ENCODE measurements at regions not wholly inside any gene's neighbourhood (a gene's known extent, or its start where the extent isn't known, plus 50 kb on each side); places are given as distances from the start of the nearest gene placed in this dataset.

DNA sequence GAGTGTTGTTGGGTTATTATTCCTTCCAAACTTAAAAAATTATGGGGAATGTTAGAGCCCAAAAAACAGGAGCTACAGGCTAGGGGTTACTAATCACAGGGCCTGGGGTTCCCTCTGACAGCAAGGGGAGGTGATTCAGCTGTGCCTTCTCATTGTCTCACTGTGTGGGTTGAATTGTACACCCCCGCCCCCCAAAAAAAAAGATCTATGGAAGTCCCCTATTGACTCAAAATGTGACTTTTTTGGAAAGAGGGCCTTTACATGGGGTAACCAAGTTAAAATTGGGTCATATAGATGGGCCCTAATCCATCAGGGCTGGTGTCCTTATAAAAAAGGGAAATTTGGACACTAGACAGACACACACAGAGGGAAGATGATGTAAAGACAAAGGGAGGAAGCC, 190.2 kb downstream of the SOX9 start:
- Mint-ChIP-seq H3K9me3 (peaks cover 0 to 2% (median 0%) of the 10 kb centered on the region in 8 donors), H3K27me3 (peaks cover 5% of the 10 kb centered on the region in 2 donors), H3K36me3 (no peaks in the 10 kb centered on the region), H3K27ac (no peak overlapping the region), H3K4me3 (no peak overlapping the region), H3K4me1 (no peaks in the 10 kb centered on the region)
- Histone ChIP-seq H3K27me3 (ENCODE audit: insufficient read depth, low read length) (no peaks in the 10 kb centered on the region), H3K9me3 (ENCODE audit: control insufficient read depth in 1 of 2, low read length in 2 of 2) (no peaks in the 10 kb centered on the region), H3K4me1 (ENCODE audit: insufficient read depth, low read length) (no peaks in the 10 kb centered on the region), H3K27ac (ENCODE audit: low read depth, low read length) (no peak overlapping the region), H3K4me3 (ENCODE audit: low read length in 2 of 2) (no peak overlapping the region), H3K36me3 (ENCODE audit: insufficient read depth, low read length) (no peaks in the 10 kb centered on the region)
- ChIA-PET POLR2A (ENCODE audit: partially characterized antibody) (no interaction called here), CTCF (ENCODE audit: partially characterized antibody) (no interaction called here)
- no peak for DNase-seq
- intact Hi-C loops (cut with micrococcal nuclease), result no loop called here

DNA sequence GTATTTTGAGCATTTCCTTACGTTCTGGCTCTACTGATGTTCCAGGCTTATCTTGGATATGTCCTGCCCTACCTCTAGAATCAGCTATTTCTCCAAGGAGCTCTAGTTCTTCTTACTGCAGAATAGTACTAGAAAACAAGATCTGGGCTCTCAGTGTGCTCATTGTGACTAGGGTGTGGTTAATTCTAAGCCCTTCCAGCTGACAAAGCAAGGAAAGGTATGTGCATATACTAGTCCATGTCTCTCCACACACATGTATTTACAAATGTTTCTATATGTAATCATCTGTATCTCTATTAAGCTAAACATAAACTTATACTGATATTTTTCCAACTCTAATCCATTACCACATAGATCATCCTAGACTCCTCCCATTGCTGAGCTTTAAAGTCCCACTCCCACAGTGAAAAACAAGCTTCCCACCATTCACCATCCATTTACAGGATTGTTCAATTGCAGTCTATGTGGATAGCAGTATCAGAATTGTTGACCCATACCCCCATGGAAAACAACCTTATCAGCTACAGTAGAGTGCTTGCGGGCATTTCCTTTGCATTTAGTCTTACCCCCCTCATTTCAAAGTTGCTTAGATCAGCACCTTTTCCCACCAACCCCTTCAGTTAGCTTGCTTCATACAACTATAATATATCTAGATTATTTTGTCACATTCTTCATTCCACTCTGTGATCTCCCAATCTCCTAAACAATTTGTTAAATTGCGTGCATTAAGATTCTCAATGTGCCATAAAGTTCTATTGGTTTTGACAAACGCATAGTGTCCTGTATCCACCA, 194.5 kb downstream of the SOX9 start:
- H3K9me3 Mint-ChIP-seq, result peaks cover 0 to 7% (median 0%) of the 10 kb centered on the region in 8 donors
- H3K27me3 ChIP-seq (ENCODE audit: insufficient read depth, low read length), result no peaks in the 10 kb centered on the region
- ChIA-PET POLR2A (ENCODE audit: partially characterized antibody) (interaction anchor here (0.7 kb wide), 1 partner anchor 13 kb away, joined by 3 read pairs; no protein-coding TSS in a partner anchor), CTCF (ENCODE audit: partially characterized antibody) (no interaction called here)
- H3K4me1 ChIP-seq (ENCODE audit: insufficient read depth, low read length), result no peaks in the 10 kb centered on the region
- no peaks in the 10 kb centered on the region for H3K4me1 Mint-ChIP-seq
- H3K36me3 Mint-ChIP-seq, result no peaks in the 10 kb centered on the region
- H3K9me3 ChIP-seq (ENCODE audit: control insufficient read depth in 1 of 2, low read length in 2 of 2), result no peaks in the 10 kb centered on the region
- intact Hi-C loops (cut with micrococcal nuclease), result no loop called here
- peaks cover 2 to 6% of the 10 kb centered on the region in 2 donors for H3K27me3 Mint-ChIP-seq
- no peak for DNase-seq
- no peak overlapping the region for H3K27ac Mint-ChIP-seq
- no peaks in the 10 kb centered on the region for H3K36me3 ChIP-seq (ENCODE audit: insufficient read depth, low read length)
- no peak overlapping the region for H3K27ac ChIP-seq (ENCODE audit: low read depth, low read length)
- no peak overlapping the region for H3K4me3 ChIP-seq (ENCODE audit: low read length in 2 of 2)
- no peak overlapping the region for H3K4me3 Mint-ChIP-seq

- Mint-ChIP-seq H3K9me3 (peaks cover 0 to 8% (median 0%) of the 10 kb centered on the region in 8 donors), H3K27me3 (peaks cover 2 to 10% of the 10 kb centered on the region in 2 donors), H3K36me3 (no peaks in the 10 kb centered on the region), H3K4me1 (no peaks in the 10 kb centered on the region), H3K27ac (no peak overlapping the region), H3K4me3 (no peak overlapping the region)
- ChIA-PET CTCF (ENCODE audit: partially characterized antibody) (no interaction called here), POLR2A (ENCODE audit: partially characterized antibody) (no interaction called here)
- Histone ChIP-seq H3K27me3 (ENCODE audit: insufficient read depth, low read length) (no peaks in the 10 kb centered on the region), H3K4me3 (ENCODE audit: low read length in 2 of 2) (no peak overlapping the region), H3K27ac (ENCODE audit: low read depth, low read length) (no peak overlapping the region), H3K4me1 (ENCODE audit: insufficient read depth, low read length) (no peaks in the 10 kb centered on the region), H3K36me3 (ENCODE audit: insufficient read depth, low read length) (no peaks in the 10 kb centered on the region), H3K9me3 (ENCODE audit: control insufficient read depth in 1 of 2, low read length in 2 of 2) (no peaks in the 10 kb centered on the region)
- intact Hi-C loops (cut with micrococcal nuclease), result no loop called here
- no peak for DNase-seq
These were observed 197.3 kb downstream of the SOX9 start for GRCh38 chr17:72318131-72318530.

DNA sequence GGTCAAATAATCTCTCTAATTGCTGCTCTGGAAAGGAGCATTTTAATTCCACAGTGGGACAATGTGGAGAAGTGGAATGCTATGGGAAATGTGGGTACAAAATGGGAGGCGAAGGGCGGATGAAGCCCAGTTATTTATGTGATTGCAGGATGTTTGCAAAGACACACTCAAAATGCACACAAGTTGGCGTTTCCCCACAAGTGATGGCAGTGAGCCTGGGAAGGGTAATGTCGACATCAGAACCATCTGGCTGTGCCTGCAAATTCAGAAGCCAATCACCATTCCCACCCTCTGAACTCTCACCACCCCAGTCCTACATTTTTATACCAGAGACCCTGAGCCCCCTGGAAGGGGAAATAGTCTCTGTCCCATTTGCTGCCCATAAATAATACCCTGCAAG, 201.1 kb downstream of the SOX9 start:
- ChIA-PET CTCF (ENCODE audit: partially characterized antibody) (no interaction called here), POLR2A (ENCODE audit: partially characterized antibody) (no interaction called here)
- no peaks in the 10 kb centered on the region for H3K36me3 Mint-ChIP-seq
- peaks cover 0 to 8% (median 4%) of the 10 kb centered on the region in 8 donors for H3K9me3 Mint-ChIP-seq
- Histone ChIP-seq H3K27ac (ENCODE audit: low read depth, low read length) (no peak overlapping the region), H3K9me3 (ENCODE audit: control insufficient read depth in 1 of 2, low read length in 2 of 2) (no peaks in the 10 kb centered on the region), H3K4me3 (ENCODE audit: low read length in 2 of 2) (no peak overlapping the region), H3K36me3 (ENCODE audit: insufficient read depth, low read length) (no peaks in the 10 kb centered on the region), H3K27me3 (ENCODE audit: insufficient read depth, low read length) (no peaks in the 10 kb centered on the region), H3K4me1 (ENCODE audit: insufficient read depth, low read length) (no peaks in the 10 kb centered on the region)
- no peaks in the 10 kb centered on the region for H3K4me1 Mint-ChIP-seq
- no peak for DNase-seq
- intact Hi-C loops (cut with micrococcal nuclease), result no loop called here
- peaks cover 0 to 10% of the 10 kb centered on the region in 2 donors for H3K27me3 Mint-ChIP-seq
- H3K4me3 Mint-ChIP-seq, result no peak overlapping the region
- no peak overlapping the region for H3K27ac Mint-ChIP-seq

DNA sequence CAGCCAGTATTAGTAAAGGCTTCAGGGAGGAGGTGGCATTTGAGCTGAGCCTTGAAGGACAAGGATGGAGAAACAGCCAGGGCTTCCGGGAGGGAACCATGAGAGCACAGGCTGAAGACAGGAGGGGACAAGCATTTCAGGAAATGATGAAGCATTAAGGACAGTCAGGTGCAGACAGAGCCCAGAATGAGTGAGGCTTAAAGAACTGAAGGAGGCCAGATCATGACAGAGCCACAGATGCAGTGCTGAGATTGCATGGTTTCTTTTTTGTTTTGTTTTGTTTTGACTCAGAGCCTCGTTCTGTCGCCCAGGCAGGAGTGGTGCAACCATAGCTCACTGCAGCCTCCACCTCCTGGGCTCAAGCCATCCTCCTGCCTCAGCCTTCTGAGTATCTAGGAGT, 211.5 kb downstream of the SOX9 start:
- Histone ChIP-seq H3K36me3 (ENCODE audit: insufficient read depth, low read length) (no peaks in the 10 kb centered on the region), H3K27me3 (ENCODE audit: insufficient read depth, low read length) (no peaks in the 10 kb centered on the region), H3K4me3 (ENCODE audit: low read length in 2 of 2) (no peak overlapping the region), H3K9me3 (ENCODE audit: control insufficient read depth in 1 of 2, low read length in 2 of 2) (no peaks in the 10 kb centered on the region), H3K4me1 (ENCODE audit: insufficient read depth, low read length) (no peaks in the 10 kb centered on the region), H3K27ac (ENCODE audit: low read depth, low read length) (no peak overlapping the region)
- POLR2A ChIA-PET (ENCODE audit: partially characterized antibody), result no interaction called here
- H3K27me3 Mint-ChIP-seq, result peaks cover 5 to 19% of the 10 kb centered on the region in 2 donors
- H3K36me3 Mint-ChIP-seq, result no peaks in the 10 kb centered on the region
- no peaks in the 10 kb centered on the region for H3K4me1 Mint-ChIP-seq
- CTCF ChIA-PET (ENCODE audit: partially characterized antibody), result no interaction called here
- peaks cover 0 to 4% (median 0%) of the 10 kb centered on the region in 8 donors for H3K9me3 Mint-ChIP-seq
- intact Hi-C loops (cut with micrococcal nuclease), result no loop called here
- no peak for DNase-seq
- H3K4me3 Mint-ChIP-seq, result no peak overlapping the region
- no peak overlapping the region for H3K27ac Mint-ChIP-seq

- H3K4me1 Mint-ChIP-seq, result no peaks in the 10 kb centered on the region
- ChIA-PET CTCF (ENCODE audit: partially characterized antibody) (no interaction called here), POLR2A (ENCODE audit: partially characterized antibody) (no interaction called here)
- no peak overlapping the region for H3K4me3 Mint-ChIP-seq
- H3K4me3 ChIP-seq (ENCODE audit: low read length in 2 of 2), result no peak overlapping the region
- peaks cover 0 to 4% (median 0%) of the 10 kb centered on the region in 8 donors for H3K9me3 Mint-ChIP-seq
- H3K9me3 ChIP-seq (ENCODE audit: control insufficient read depth in 1 of 2, low read length in 2 of 2), result no peaks in the 10 kb centered on the region
- H3K36me3 Mint-ChIP-seq, result no peaks in the 10 kb centered on the region
- peaks cover 7 to 19% of the 10 kb centered on the region in 2 donors for H3K27me3 Mint-ChIP-seq
- no peaks in the 10 kb centered on the region for H3K27me3 ChIP-seq (ENCODE audit: insufficient read depth, low read length)
- DNase-seq, result no peak
- H3K27ac ChIP-seq (ENCODE audit: low read depth, low read length), result no peak overlapping the region
- intact Hi-C loops (cut with micrococcal nuclease), result no loop called here
- H3K27ac Mint-ChIP-seq, result no peak overlapping the region
- H3K4me1 ChIP-seq (ENCODE audit: insufficient read depth, low read length), result no peaks in the 10 kb centered on the region
- no peaks in the 10 kb centered on the region for H3K36me3 ChIP-seq (ENCODE audit: insufficient read depth, low read length)
These were observed 212.8 kb downstream of the SOX9 start for GRCh38 chr17:72333570-72333969.

- peaks cover 7 to 19% of the 10 kb centered on the region in 2 donors for H3K27me3 Mint-ChIP-seq
- CTCF ChIA-PET (ENCODE audit: partially characterized antibody), result no interaction called here
- POLR2A ChIA-PET (ENCODE audit: partially characterized antibody), result no interaction called here
- no peak overlapping the region for H3K4me3 ChIP-seq (ENCODE audit: low read length in 2 of 2)
- H3K36me3 ChIP-seq (ENCODE audit: insufficient read depth, low read length), result no peaks in the 10 kb centered on the region
- H3K4me1 ChIP-seq (ENCODE audit: insufficient read depth, low read length), result no peaks in the 10 kb centered on the region
- no peak overlapping the region for H3K27ac ChIP-seq (ENCODE audit: low read depth, low read length)
- H3K4me3 Mint-ChIP-seq, result no peak overlapping the region
- H3K4me1 Mint-ChIP-seq, result no peaks in the 10 kb centered on the region
- no peak for DNase-seq
- no peaks in the 10 kb centered on the region for H3K27me3 ChIP-seq (ENCODE audit: insufficient read depth, low read length)
- intact Hi-C loops (cut with micrococcal nuclease), result no loop called here
- no peak overlapping the region for H3K27ac Mint-ChIP-seq
- H3K9me3 ChIP-seq (ENCODE audit: control insufficient read depth in 1 of 2, low read length in 2 of 2), result no peaks in the 10 kb centered on the region
- H3K9me3 Mint-ChIP-seq, result peaks cover 0 to 4% (median 0%) of the 10 kb centered on the region in 8 donors
- no peaks in the 10 kb centered on the region for H3K36me3 Mint-ChIP-seq
These were observed 213.4 kb downstream of the SOX9 start for GRCh38 chr17:72334205-72334604.

Measured in CD4-positive, alpha-beta memory T cell (primary cell).